Mucosa of descending colon (tissue), 3 donors: ENCODE measurements at regions not wholly inside any gene's neighbourhood (a gene's known extent, or its start where the extent isn't known, plus 50 kb on each side); places are given as distances from the start of the nearest gene placed in this dataset.
"Not testable (repeated sequence)": the region's sequence is repeated elsewhere in the genome, so short reads cannot be mapped to it uniquely, and the experiment has no call there.

Experiments used
- ATAC-seq: fragments of 200-7000 bp; cut with Tn5 transposase; one replicate; pipeline ENCODE4 v1.9.1; 2020; ENCODE audit warnings: mild to moderate bottlenecking, moderate library complexity
- DNase-seq, 3 donors: peaks; one replicate each; pipeline ENCODE4 v3.0.0-alpha.2; 2020
- H3K36me3 ChIP-seq: fragments of 200-600 bp; one replicate; pipeline ENCODE4 v1.8.0; 2021; ENCODE audit warnings: low read depth, mild to moderate bottlenecking
- H3K4me1 ChIP-seq: fragments of 200-600 bp; one replicate; pipeline ENCODE4 v1.8.0; 2021; ENCODE audit warnings: low read depth, mild to moderate bottlenecking
- H3K4me3 ChIP-seq: fragments of 200-600 bp; one replicate; pipeline ENCODE4 v1.8.0; 2021; ENCODE audit warnings: mild to moderate bottlenecking
- H3K9me3 ChIP-seq: fragments of 200-600 bp; one replicate; pipeline ENCODE4 v1.8.0; 2021; ENCODE audit warnings: mild to moderate bottlenecking
- CTCF ChIP-seq: fragments of 200-600 bp; IDR thresholded peaks from one replicate; pipeline ENCODE4 v1.8.0; 2022; ENCODE audit warnings: antibody characterized with exemption, mild to moderate bottlenecking
- intact Hi-C, 2 donors: fragments of 100-400 bp; cut with DNase I in 1 of 2; cut with micrococcal nuclease in 1 of 2; formaldehyde crosslinking; loops; one replicate each; pipeline versions ENCODE4 v1.11.0 to v1.11.1; 2022; cut with DNase I, micrococcal nuclease
- donor health status: DM: no; HTN: no; CAD: no; lungs with moderate emphysema.
- donor health status: DM: no; HTN: no; CAD: no.
- donor health status: DM: no; HTN: yes; CAD: no.

- Histone ChIP-seq H3K9me3 (no peaks in the 10 kb centered on the region), H3K36me3 (no peaks in the 10 kb centered on the region), H3K4me3 (no peak overlapping the region), H3K4me1 (peaks cover 11% of the 10 kb centered on the region)
- DNase-seq (no peak), ATAC-seq (no peak)
- no peak for TF ChIP-seq CTCF
- intact Hi-C loops: no loop called here
Measured at GRCh38 chr10:28180654-28181053, 122.2 kb downstream of the MPP7 start.

- DNase-seq: no peak
- Histone ChIP-seq H3K36me3 (no peaks in the 10 kb centered on the region), H3K4me3 (no peak overlapping the region), H3K9me3 (no peaks in the 10 kb centered on the region), H3K4me1 (peaks cover 11% of the 10 kb centered on the region)
- TF ChIP-seq CTCF: no peak
- no peak for ATAC-seq
- intact Hi-C loops: no loop called here
Measured at GRCh38 chr10:28179743-28180099, 123.1 kb downstream of the MPP7 start.

GRCh38 chr10:28179006-28179742 is 123.7 kb downstream of the MPP7 start:
- intact Hi-C loops: no loop called here
- no peaks in the 10 kb centered on the region for H3K36me3 ChIP-seq
- DNase-seq (peak in 1 of 3 donors; percentile 62), ATAC-seq (peak; percentile 71)
- TF ChIP-seq CTCF: peak; percentile 34
- H3K4me3 ChIP-seq: no peak overlapping the region
- H3K4me1 ChIP-seq: peaks cover 11% of the 10 kb centered on the region
- no peaks in the 10 kb centered on the region for H3K9me3 ChIP-seq

- ATAC-seq: peak; percentile 55
- Histone ChIP-seq H3K36me3 (no peaks in the 10 kb centered on the region), H3K9me3 (no peaks in the 10 kb centered on the region), H3K4me1 (peaks cover 11% of the 10 kb centered on the region), H3K4me3 (no peak overlapping the region)
- TF ChIP-seq CTCF: no peak
- DNase-seq: no peak
- intact Hi-C loops: no loop called here
Measured at GRCh38 chr10:28177944-28178637, 124.8 kb downstream of the MPP7 start.

GRCh38 chr10:28176498-28176897 is 126.4 kb downstream of the MPP7 start:
- H3K36me3 ChIP-seq, H3K4me3 ChIP-seq, intact Hi-C loops, H3K9me3 ChIP-seq, DNase-seq, ATAC-seq: not testable (repeated sequence)
- H3K4me1 ChIP-seq: peaks cover 11% of the 10 kb centered on the region

GRCh38 chr10:28172223-28172610 is 130.6 kb downstream of the MPP7 start:
- intact Hi-C loops: no loop called here
- Histone ChIP-seq H3K36me3 (no peaks in the 10 kb centered on the region), H3K4me3 (no peak overlapping the region), H3K9me3 (no peaks in the 10 kb centered on the region), H3K4me1 (no peaks in the 10 kb centered on the region)
- no peak for ATAC-seq
- no peak for TF ChIP-seq CTCF
- no peak for DNase-seq
